Transverse colon (tissue), 4 donors: ENCODE measurements at regions not wholly inside any gene's neighbourhood (a gene's known extent, or its start where the extent isn't known, plus 50 kb on each side); places are given as distances from the start of the nearest gene placed in this dataset.

Experiments used
- DNase-seq: peaks from one replicate; pipeline ENCODE4 v3.0.0-alpha.2; 2019
- H3K27ac ChIP-seq, 4 donors: fragments of 200-600 bp; sonication (generic); 2 replicates each; pipeline ENCODE4 v1.5.1; 2016 to 2018; ENCODE audit warnings: inconsistent platforms in 4 of 4
- H3K27me3 ChIP-seq: fragments of 200-600 bp; sonication (generic); 2 replicates; pipeline ENCODE4 v1.5.1; 2017; ENCODE audit warnings: inconsistent platforms
- H3K36me3 ChIP-seq, 4 donors: fragments of 200-600 bp; sonication (generic); 2 replicates each; pipeline ENCODE4 v1.5.1; 2017 to 2019; ENCODE audit warnings: inconsistent platforms in 4 of 4
- H3K4me1 ChIP-seq, 4 donors: fragments of 200-600 bp; sonication (generic); 2 replicates each; pipeline ENCODE4 v1.5.1; 2017 to 2020; ENCODE audit warnings: inconsistent platforms in 4 of 4
- H3K4me3 ChIP-seq, 4 donors: fragments of 200-600 bp; sonication (generic); 1 replicate in 1 of 4; 2 replicates in 3 of 4; pipeline versions ENCODE4 v1.5.1 to v1.6.1; 2017 to 2019; ENCODE audit warnings: inconsistent platforms in 4 of 4
- H3K9me3 ChIP-seq, 2 donors: fragments of 200-600 bp; sonication (generic); 2 replicates each; pipeline ENCODE4 v1.5.1; 2017 to 2019; ENCODE audit warnings: inconsistent platforms in 2 of 2
- EP300 ChIP-seq: sonication (generic); formaldehyde crosslinking; IDR thresholded peaks from one replicate; pipeline ENCODE4 v1.6.1; 2017; ENCODE audit warnings: antibody characterized with exemption, low read depth
- POLR2A ChIP-seq: fragments of 450-650 bp; IDR thresholded peaks from one replicate; pipeline ENCODE4 v1.6.1; 2016; ENCODE audit warnings: antibody characterized with exemption, mild to moderate bottlenecking, moderate library complexity
- POLR2AphosphoS5 ChIP-seq, 3 donors: sonication (generic); formaldehyde crosslinking; IDR thresholded peaks; one replicate each; pipeline ENCODE4 v1.6.1; 2016; ENCODE audit warnings: antibody characterized with exemption in 3 of 3
- WGBS, 2 donors: methylation state at CpG; one replicate each; pipeline ENCODE4 v1.1.5; 2018; ENCODE audit warnings: low coverage in 1 of 2; 5-methylcytosine and 5-hydroxymethylcytosine counted together
- in situ Hi-C, 4 donors: fragments of 200-750 bp; cut with MboI; loops; one replicate each; pipeline versions ENCODE4 v1.15.0 to v1.15.1; 2017; ENCODE audit warnings: low sequenced_read_pairs in 3 of 4, low pct_ligation_motif_present in 1 of 4, low pct_unique_long_range_greater_than_20kb in 1 of 4
- intact Hi-C: fragments of 100-400 bp; cut with DNase I; formaldehyde crosslinking; loops from one replicate; pipeline ENCODE4 v1.15.1; 2023; ENCODE audit warnings: low total_unique reads
- TF ChIP-seq, protein P1 (sequence below), 5 experiments: fragments of 200-600 bp in 3 of 5; fragments of 450-650 bp in 2 of 5; sonication (generic) in 3 of 5; IDR thresholded peaks; 1 replicate in 2 of 5; 2 replicates in 3 of 5; pipeline ENCODE4 v1.5.1; 2016 to 2017; ENCODE audit warnings: antibody characterized with exemption in 5 of 5, inconsistent platforms in 3 of 5, mild to moderate bottlenecking in 2 of 5, moderate library complexity in 1 of 5

DNA sequence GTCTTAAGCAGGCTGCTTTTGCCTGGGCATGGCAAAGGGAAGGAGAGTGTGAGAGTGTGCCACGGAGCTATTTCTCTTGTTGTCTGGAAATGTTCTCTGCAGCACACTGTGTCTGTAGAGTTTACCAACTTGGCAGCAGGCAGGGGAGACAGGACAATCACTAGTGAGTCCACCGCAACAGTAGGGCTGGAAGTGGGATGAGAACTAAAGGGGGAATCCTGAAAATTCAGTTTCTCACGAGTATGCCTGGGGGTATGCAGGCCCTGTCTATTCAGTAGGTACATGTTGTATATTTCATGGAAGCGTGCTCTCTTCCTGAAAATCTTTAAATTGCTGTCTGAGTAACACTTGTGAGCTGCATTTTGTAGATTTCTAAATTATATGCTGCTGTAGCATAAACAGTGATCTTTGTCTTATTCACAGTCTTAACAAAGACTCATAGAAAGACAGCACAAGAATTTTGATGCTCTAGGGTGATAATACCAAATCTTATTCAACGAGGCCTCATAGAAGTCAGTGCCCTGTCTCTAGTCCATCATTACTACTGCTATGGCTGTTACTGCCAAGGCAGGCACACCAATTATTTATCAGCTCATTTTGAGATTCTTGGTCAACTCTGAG lies 200.4 kb upstream of the LEF1 start:
- TF ChIP-seq, protein P1, sequence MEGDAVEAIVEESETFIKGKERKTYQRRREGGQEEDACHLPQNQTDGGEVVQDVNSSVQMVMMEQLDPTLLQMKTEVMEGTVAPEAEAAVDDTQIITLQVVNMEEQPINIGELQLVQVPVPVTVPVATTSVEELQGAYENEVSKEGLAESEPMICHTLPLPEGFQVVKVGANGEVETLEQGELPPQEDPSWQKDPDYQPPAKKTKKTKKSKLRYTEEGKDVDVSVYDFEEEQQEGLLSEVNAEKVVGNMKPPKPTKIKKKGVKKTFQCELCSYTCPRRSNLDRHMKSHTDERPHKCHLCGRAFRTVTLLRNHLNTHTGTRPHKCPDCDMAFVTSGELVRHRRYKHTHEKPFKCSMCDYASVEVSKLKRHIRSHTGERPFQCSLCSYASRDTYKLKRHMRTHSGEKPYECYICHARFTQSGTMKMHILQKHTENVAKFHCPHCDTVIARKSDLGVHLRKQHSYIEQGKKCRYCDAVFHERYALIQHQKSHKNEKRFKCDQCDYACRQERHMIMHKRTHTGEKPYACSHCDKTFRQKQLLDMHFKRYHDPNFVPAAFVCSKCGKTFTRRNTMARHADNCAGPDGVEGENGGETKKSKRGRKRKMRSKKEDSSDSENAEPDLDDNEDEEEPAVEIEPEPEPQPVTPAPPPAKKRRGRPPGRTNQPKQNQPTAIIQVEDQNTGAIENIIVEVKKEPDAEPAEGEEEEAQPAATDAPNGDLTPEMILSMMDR (IDR thresholded peaks at IDR 0.05) = no peak
- TF ChIP-seq EP300 (no peak), POLR2AphosphoS5 (IDR thresholded peaks at IDR 0.05) (no peak), POLR2A (no peak)
- Histone ChIP-seq H3K9me3 (no peaks in the 10 kb centered on the region), H3K27ac (no peak overlapping the region), H3K4me3 (no peak overlapping the region), H3K27me3 (no peaks in the 10 kb centered on the region), H3K36me3 (no peaks in the 10 kb centered on the region), H3K4me1 (no peaks in the 10 kb centered on the region)
- in situ Hi-C loops = no loop called here
- WGBS, 2 donors = 83 to 86% methylated on average over 1 to 5 of the region's 5 CpGs
- DNase-seq = no peak
- intact Hi-C loops = no loop called here

DNA sequence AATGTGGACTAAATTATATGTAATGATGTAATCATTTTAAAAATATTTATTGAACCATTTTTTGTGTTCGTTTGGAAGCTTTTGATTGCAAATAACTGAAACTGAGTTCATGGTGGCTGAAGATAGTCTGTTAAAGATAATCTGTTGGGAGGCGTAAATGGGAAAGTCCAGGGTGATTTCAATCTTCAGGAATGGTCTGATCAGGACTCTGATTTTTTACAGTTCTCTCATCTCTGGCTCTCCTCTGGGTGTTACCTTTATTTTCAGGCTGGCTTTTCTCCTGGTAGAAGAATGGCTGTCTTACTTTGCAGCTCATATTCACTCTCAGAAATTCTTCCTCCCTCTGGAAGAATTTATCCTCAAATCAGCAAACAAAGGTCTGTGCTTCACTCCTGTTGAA lies 199.0 kb upstream of the LEF1 start:
- no peaks in the 10 kb centered on the region for H3K9me3 ChIP-seq
- no peaks in the 10 kb centered on the region for H3K36me3 ChIP-seq
- TF ChIP-seq EP300 (no peak), POLR2AphosphoS5 (IDR thresholded peaks at IDR 0.05) (no peak), POLR2A (no peak)
- TF ChIP-seq, protein P1 (IDR thresholded peaks at IDR 0.05) = no peak
- no peak for DNase-seq
- no peaks in the 10 kb centered on the region for H3K27me3 ChIP-seq
- in situ Hi-C loops = no loop called here
- H3K4me1 ChIP-seq = no peaks in the 10 kb centered on the region
- H3K4me3 ChIP-seq = no peak overlapping the region
- WGBS, 2 donors = 81 to 94% methylated on average over 2 of the region's 2 CpGs
- intact Hi-C loops = no loop called here
- H3K27ac ChIP-seq = no peak overlapping the region

DNA sequence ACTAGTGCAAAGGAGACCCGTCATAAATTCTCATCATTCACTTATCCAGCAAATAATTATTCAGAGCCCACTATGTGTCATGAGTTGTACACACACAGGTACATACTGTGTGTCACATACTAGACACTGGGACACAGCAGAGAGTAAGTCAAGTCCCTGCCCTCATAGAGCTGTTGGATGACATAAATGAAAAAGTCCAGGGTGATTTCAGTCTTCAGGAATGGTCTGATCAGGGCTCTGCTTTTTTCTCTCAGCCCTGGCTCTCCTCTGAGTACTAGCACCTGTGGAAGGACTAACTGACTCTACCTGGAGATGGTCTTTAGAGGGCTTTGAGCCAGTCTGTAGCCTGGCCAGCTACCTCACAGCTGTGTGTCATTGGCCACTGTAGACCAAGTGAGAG lies 198.0 kb upstream of the LEF1 start:
- no peak for DNase-seq
- no peak overlapping the region for H3K27ac ChIP-seq
- H3K36me3 ChIP-seq = no peaks in the 10 kb centered on the region
- in situ Hi-C loops (no loop called here), intact Hi-C loops (no loop called here)
- H3K27me3 ChIP-seq = no peaks in the 10 kb centered on the region
- TF ChIP-seq POLR2AphosphoS5 (IDR thresholded peaks at IDR 0.05) = no peak
- TF ChIP-seq POLR2A = no peak
- TF ChIP-seq EP300 = no peak
- TF ChIP-seq, protein P1 (IDR thresholded peaks at IDR 0.05) = no peak
- H3K9me3 ChIP-seq = no peaks in the 10 kb centered on the region
- WGBS, 2 donors = 81% methylated on average over 1 of the region's 1 CpG; no CpG with 5 or more reads in 1 of the 2 donors
- H3K4me3 ChIP-seq = no peak overlapping the region
- no peaks in the 10 kb centered on the region for H3K4me1 ChIP-seq

DNA sequence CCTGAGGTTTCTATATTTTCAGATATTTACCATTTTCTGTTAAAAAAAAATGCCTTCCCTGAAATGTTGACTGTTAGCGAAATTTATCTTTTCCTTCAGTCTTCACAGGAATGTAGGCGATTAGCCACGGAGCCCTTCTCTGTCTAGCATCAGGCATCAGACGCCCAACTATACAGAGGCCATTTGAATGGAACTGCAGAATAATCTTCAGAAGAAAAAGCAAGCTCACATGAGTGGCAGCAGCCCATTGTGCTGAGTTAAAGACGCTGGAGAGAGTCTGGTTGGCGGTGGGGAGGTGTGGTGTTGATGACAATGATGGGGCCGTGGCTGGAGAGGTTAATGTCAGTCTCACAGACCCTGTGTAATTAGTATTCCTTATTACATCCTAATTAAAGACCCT lies 196.8 kb upstream of the LEF1 start:
- Histone ChIP-seq H3K4me1 (no peaks in the 10 kb centered on the region), H3K27ac (no peak overlapping the region), H3K9me3 (no peaks in the 10 kb centered on the region), H3K4me3 (no peak overlapping the region), H3K27me3 (no peaks in the 10 kb centered on the region), H3K36me3 (no peaks in the 10 kb centered on the region)
- in situ Hi-C loops (no loop called here), intact Hi-C loops (no loop called here)
- 80 to 85% methylated on average over 6 to 7 of the region's 7 CpGs for WGBS, 2 donors
- no peak for TF ChIP-seq POLR2A
- TF ChIP-seq, protein P1 (IDR thresholded peaks at IDR 0.05) = no peak
- no peak for TF ChIP-seq EP300
- no peak for TF ChIP-seq POLR2AphosphoS5 (IDR thresholded peaks at IDR 0.05)
- DNase-seq = no peak
